MM.1S (cell line): ENCODE measurements at regions not wholly inside any gene's neighbourhood (a gene's known extent, or its start where the extent isn't known, plus 50 kb on each side); places are given as distances from the start of the nearest gene placed in this dataset.

Experiments used
- DNase-seq: peaks from one replicate; pipeline ENCODE4 v3.0.0-alpha.2; 2015
- H2AFZ ChIP-seq: fragments of 300-600 bp; sonication (generic); 2 replicates; pipeline ENCODE4 v1.6.0; 2016; ENCODE audit warnings: antibody characterized with exemption, low read length
- H3F3A ChIP-seq: fragments of 300-600 bp; sonication (generic); 2 replicates; pipeline ENCODE4 v1.6.1; 2016; ENCODE audit warnings: mild to moderate bottlenecking, antibody characterized with exemption, low read length, moderate library complexity, mixed read lengths; ENCODE audit not compliant: insufficient read depth
- H3K27ac ChIP-seq: fragments of 300-600 bp; sonication (generic); 2 replicates; pipeline ENCODE4 v1.5.1; 2016; ENCODE audit warnings: mild to moderate bottlenecking, low read length
- H3K27me3 ChIP-seq: fragments of 300-600 bp; sonication (generic); replicated peaks from 2 replicates; pipeline ENCODE4 v1.6.0; 2016; ENCODE audit warnings: low read length; ENCODE audit not compliant: insufficient read depth
- H3K36me3 ChIP-seq: fragments of 300-600 bp; sonication (generic); replicated peaks from 2 replicates; pipeline ENCODE4 v1.6.1; 2016; ENCODE audit warnings: mild to moderate bottlenecking, low read length, mixed read lengths; ENCODE audit not compliant: insufficient read depth
- H3K4me1 ChIP-seq: fragments of 300-600 bp; sonication (generic); 2 replicates; pipeline ENCODE4 v1.6.1; 2016; ENCODE audit warnings: low read length, mixed read lengths
- H3K4me2 ChIP-seq: fragments of 300-600 bp; sonication (generic); 2 replicates; pipeline ENCODE4 v1.6.0; 2016; ENCODE audit warnings: low read depth, low read length
- H3K4me3 ChIP-seq: fragments of 300-600 bp; sonication (generic); 2 replicates; pipeline ENCODE4 v1.5.1; 2016; ENCODE audit warnings: low read length, mixed read lengths
- H3K79me2 ChIP-seq: fragments of 300-600 bp; sonication (generic); 2 replicates; pipeline ENCODE4 v1.6.1; 2016; ENCODE audit warnings: mixed run types, low read length, mixed read lengths
- H3K9ac ChIP-seq: fragments of 300-600 bp; sonication (generic); 2 replicates; pipeline ENCODE4 v1.6.1; 2016; ENCODE audit warnings: low read length, mixed read lengths
- H3K9me2 ChIP-seq: fragments of 300-600 bp; sonication (generic); replicated peaks from 2 replicates; pipeline ENCODE4 v1.6.1; 2016; ENCODE audit warnings: mild to moderate bottlenecking, low read length, mixed read lengths; ENCODE audit not compliant: insufficient read depth
- H3K9me3 ChIP-seq: fragments of 300-600 bp; sonication (generic); replicated peaks from 2 replicates; pipeline ENCODE4 v1.6.1; 2016; ENCODE audit warnings: mild to moderate bottlenecking, low read length, mixed read lengths; ENCODE audit not compliant: insufficient read depth
- H4K20me1 ChIP-seq: fragments of 300-600 bp; sonication (generic); 2 replicates; pipeline ENCODE4 v1.6.1; 2016; ENCODE audit warnings: mild to moderate bottlenecking, low read length, moderate library complexity, mixed read lengths; ENCODE audit not compliant: insufficient read depth
- EZH2 ChIP-seq: fragments of 300-600 bp; sonication (generic); optimal IDR thresholded peaks from 2 replicates; pipeline ENCODE3; 2017; ENCODE audit warnings: low read depth, mild to moderate bottlenecking, antibody characterized with exemption, low read length, mixed read lengths
- EZH2phosphoT487 ChIP-seq: fragments of 300-600 bp; sonication (generic); IDR thresholded peaks from 2 replicates; pipeline ENCODE4 v1.6.1; 2018; ENCODE audit warnings: antibody characterized with exemption, low read length
- TF ChIP-seq, protein P1 (sequence below): fragments of 300-600 bp; sonication (generic); IDR thresholded peaks from 2 replicates; pipeline ENCODE4 v1.5.1; 2016; ENCODE audit warnings: antibody characterized with exemption, low read length, mixed read lengths

- Histone ChIP-seq H3K9me2 (no peaks in the 10 kb centered on the region), H3K79me2 (no peaks in the 10 kb centered on the region), H3F3A (no peaks in the 10 kb centered on the region), H3K9me3 (no peaks in the 10 kb centered on the region), H3K36me3 (no peaks in the 10 kb centered on the region), H3K27ac (no peak overlapping the region), H3K4me1 (no peaks in the 10 kb centered on the region), H3K4me2 (no peak overlapping the region), H4K20me1 (no peaks in the 10 kb centered on the region), H3K9ac (no peak overlapping the region), H3K4me3 (no peak overlapping the region), H2AFZ (no peak overlapping the region), H3K27me3 (no peaks in the 10 kb centered on the region)
- TF ChIP-seq EZH2phosphoT487 (no peak), EZH2 (no peak)
- TF ChIP-seq, protein P1, sequence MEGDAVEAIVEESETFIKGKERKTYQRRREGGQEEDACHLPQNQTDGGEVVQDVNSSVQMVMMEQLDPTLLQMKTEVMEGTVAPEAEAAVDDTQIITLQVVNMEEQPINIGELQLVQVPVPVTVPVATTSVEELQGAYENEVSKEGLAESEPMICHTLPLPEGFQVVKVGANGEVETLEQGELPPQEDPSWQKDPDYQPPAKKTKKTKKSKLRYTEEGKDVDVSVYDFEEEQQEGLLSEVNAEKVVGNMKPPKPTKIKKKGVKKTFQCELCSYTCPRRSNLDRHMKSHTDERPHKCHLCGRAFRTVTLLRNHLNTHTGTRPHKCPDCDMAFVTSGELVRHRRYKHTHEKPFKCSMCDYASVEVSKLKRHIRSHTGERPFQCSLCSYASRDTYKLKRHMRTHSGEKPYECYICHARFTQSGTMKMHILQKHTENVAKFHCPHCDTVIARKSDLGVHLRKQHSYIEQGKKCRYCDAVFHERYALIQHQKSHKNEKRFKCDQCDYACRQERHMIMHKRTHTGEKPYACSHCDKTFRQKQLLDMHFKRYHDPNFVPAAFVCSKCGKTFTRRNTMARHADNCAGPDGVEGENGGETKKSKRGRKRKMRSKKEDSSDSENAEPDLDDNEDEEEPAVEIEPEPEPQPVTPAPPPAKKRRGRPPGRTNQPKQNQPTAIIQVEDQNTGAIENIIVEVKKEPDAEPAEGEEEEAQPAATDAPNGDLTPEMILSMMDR, result no peak
- DNase-seq, result no peak
Observed at GRCh38 chr6:105921781-105922180, 164.4 kb upstream of the PRDM1 start.

- Histone ChIP-seq H3K36me3 (no peaks in the 10 kb centered on the region), H3K27me3 (no peaks in the 10 kb centered on the region), H2AFZ (no peak overlapping the region), H3K9ac (no peak overlapping the region), H3K4me1 (no peaks in the 10 kb centered on the region), H3F3A (no peaks in the 10 kb centered on the region), H4K20me1 (no peaks in the 10 kb centered on the region), H3K9me3 (no peaks in the 10 kb centered on the region), H3K9me2 (no peaks in the 10 kb centered on the region), H3K4me3 (no peak overlapping the region), H3K27ac (no peak overlapping the region), H3K4me2 (no peak overlapping the region), H3K79me2 (no peaks in the 10 kb centered on the region)
- DNase-seq, result no peak
- no peak for TF ChIP-seq EZH2
- TF ChIP-seq, protein P1, result no peak
- no peak for TF ChIP-seq EZH2phosphoT487
Observed at GRCh38 chr6:105920071-105920470, 166.1 kb upstream of the PRDM1 start.

GRCh38 chr6:105917038-105917695 is 169.0 kb upstream of the PRDM1 start:
- Histone ChIP-seq H3F3A (no peaks in the 10 kb centered on the region), H3K9ac (no peak overlapping the region), H3K4me3 (no peak overlapping the region), H2AFZ (no peak overlapping the region), H4K20me1 (no peaks in the 10 kb centered on the region), H3K36me3 (no peaks in the 10 kb centered on the region), H3K4me1 (no peaks in the 10 kb centered on the region), H3K27me3 (no peaks in the 10 kb centered on the region), H3K4me2 (no peak overlapping the region), H3K9me2 (no peaks in the 10 kb centered on the region), H3K79me2 (no peaks in the 10 kb centered on the region), H3K27ac (no peak overlapping the region), H3K9me3 (no peaks in the 10 kb centered on the region)
- no peak for TF ChIP-seq EZH2phosphoT487
- no peak for TF ChIP-seq EZH2
- TF ChIP-seq, protein P1, result no peak
- DNase-seq, result no peak
